ENCODE measurements at regions not wholly inside any gene's neighbourhood (a gene's known extent, or its start where the extent isn't known, plus 50 kb on each side); places are given as distances from the start of the nearest gene placed in this dataset.

GRCh38 chr10:4063717-4064116, 278.7 kb upstream of the KLF6 start:
- TF ChIP-seq CTCF (IDR thresholded peaks at IDR 0.05) (no peak), POLR2A (IDR thresholded peaks at IDR 0.05) (no peak), POLR2AphosphoS5 (IDR thresholded peaks at IDR 0.05) (no peak), EP300 (IDR thresholded peaks at IDR 0.05; ENCODE audit: low read depth) (no peak)
